NB4 (cell line): ENCODE measurements at regions not wholly inside any gene's neighbourhood (a gene's known extent, or its start where the extent isn't known, plus 50 kb on each side); places are given as distances from the start of the nearest gene placed in this dataset.

Experiments
- DNase-seq: peaks from one replicate; pipeline ENCODE4 v3.0.0; 2010; ENCODE audit warnings: low read depth
- H3K4me3 ChIP-seq: one replicate; pipeline ENCODE4 v1.5.1; 2011; ENCODE audit warnings: mild to moderate bottlenecking, low read depth, low read length, moderate library complexity
- MYC ChIP-seq: IDR thresholded peaks from 2 replicates; pipeline ENCODE4 v1.6.1; 2011; ENCODE audit warnings: low read depth, low read length
- POLR2A ChIP-seq: IDR thresholded peaks from 2 replicates; pipeline ENCODE4 v1.6.1; 2011; ENCODE audit warnings: mild to moderate bottlenecking; ENCODE audit not compliant: insufficient read length; ENCODE audit errors: extremely low read depth
- TF ChIP-seq, protein P1 (sequence below): IDR thresholded peaks from 2 replicates; pipeline ENCODE4 v1.6.1; 2011; ENCODE audit warnings: low read depth, low read length
- TF ChIP-seq, protein P2 (sequence below): IDR thresholded peaks from one replicate; pipeline ENCODE4 v1.5.1; 2012; ENCODE audit warnings: low read depth, low read length

DNA sequence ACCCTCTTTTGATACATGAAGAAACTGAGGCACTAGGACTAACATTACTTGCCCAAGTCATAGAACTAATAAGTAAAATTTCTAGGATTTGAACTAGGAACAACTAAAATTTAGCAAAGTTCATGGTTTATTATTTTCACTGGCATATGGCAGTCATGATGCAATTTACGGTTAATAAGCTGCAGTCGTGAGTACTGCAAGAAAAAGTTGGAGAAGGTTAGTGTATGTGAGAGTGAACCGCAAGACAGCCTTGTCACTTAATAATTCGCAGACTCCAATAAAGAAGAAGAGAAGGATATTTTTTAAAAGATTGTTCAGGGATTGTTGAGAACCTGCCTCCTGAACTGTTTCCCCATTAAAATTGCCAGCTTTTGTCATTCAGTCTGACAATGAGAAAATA, 663.4 kb upstream of the TENM4 start:
- no peak overlapping the region for H3K4me3 ChIP-seq
- TF ChIP-seq, protein P1, sequence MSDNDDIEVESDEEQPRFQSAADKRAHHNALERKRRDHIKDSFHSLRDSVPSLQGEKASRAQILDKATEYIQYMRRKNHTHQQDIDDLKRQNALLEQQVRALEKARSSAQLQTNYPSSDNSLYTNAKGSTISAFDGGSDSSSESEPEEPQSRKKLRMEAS = no peak
- TF ChIP-seq MYC (no peak), POLR2A (no peak)
- TF ChIP-seq, protein P2, sequence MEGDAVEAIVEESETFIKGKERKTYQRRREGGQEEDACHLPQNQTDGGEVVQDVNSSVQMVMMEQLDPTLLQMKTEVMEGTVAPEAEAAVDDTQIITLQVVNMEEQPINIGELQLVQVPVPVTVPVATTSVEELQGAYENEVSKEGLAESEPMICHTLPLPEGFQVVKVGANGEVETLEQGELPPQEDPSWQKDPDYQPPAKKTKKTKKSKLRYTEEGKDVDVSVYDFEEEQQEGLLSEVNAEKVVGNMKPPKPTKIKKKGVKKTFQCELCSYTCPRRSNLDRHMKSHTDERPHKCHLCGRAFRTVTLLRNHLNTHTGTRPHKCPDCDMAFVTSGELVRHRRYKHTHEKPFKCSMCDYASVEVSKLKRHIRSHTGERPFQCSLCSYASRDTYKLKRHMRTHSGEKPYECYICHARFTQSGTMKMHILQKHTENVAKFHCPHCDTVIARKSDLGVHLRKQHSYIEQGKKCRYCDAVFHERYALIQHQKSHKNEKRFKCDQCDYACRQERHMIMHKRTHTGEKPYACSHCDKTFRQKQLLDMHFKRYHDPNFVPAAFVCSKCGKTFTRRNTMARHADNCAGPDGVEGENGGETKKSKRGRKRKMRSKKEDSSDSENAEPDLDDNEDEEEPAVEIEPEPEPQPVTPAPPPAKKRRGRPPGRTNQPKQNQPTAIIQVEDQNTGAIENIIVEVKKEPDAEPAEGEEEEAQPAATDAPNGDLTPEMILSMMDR = no peak
- no peak for DNase-seq

DNA sequence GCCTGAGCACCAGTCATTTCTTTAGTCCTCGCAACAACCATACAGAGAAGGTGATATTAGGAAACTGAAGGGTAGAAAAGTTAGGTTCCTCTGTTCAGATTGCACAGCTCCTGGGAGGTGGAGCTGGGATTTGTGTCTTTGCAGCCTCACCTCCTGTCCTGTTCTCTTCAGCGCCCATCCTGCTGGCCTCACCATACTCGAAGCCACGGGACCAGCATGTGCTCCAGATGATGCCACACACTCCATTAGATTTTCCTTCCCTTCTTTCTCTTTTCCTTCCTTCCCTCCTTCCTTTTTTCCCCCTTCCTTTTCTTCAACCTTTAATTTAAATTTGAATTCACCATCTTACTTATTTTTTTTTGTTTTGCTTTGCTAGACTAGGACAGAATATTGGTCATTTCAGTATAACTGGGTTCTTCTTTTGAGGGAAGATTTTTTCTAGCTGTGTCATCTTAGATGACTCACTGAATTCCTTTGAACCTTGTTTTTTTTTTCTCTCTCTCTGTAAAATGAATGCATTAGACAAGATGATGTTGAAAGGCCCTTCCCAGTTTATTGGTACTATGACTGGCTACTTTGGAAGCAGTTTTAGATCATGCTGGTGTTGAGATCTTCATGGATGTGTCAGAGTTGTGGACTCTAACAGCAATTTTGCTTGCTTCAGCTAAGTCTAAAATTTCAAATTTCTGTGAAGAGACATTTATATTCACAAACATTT, 662.5 kb upstream of the TENM4 start:
- DNase-seq = no peak
- no peak overlapping the region for H3K4me3 ChIP-seq
- TF ChIP-seq, protein P2 = no peak
- TF ChIP-seq MYC = no peak
- TF ChIP-seq, protein P1 = no peak
- no peak for TF ChIP-seq POLR2A

DNA sequence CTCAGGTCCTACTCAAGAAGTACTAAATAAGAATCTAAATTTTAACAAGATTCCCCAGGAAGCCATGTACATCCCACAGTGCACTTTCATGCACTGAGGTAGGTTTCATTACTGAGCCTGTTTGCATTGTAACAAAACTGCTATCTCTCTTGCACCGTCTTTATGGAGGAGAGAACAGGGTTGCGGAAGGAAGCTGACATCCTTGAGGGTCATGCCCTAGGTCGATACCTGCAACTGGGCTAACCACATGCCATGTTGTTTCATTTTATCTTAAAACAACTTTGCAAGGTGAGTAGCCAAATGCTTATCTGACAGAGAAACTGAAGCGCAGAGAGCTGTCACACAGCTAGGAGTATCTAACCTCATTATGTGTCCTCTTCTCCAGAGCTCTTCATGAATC, 656.3 kb upstream of the TENM4 start:
- H3K4me3 ChIP-seq = no peak overlapping the region
- no peak for DNase-seq
- TF ChIP-seq POLR2A = no peak

DNA sequence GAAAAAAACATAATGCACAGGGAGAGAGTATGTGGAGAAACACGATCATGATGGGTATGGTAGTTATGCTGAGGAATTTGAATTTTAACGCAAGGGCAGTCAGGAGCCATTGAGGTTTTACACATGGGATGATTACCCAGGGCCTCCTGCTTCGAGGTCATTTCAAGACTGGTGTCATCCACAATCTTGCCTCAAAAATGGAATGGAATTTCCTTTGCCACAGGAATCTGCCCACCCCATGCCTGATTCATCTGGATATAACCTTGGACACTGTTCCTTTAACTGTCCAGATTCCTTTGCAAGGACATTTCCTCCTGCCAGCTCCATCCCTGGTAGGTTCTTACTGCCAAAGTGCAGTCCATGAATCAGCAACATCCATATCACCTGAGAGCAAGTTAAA, 655.9 kb upstream of the TENM4 start:
- H3K4me3 ChIP-seq = no peak overlapping the region
- TF ChIP-seq, protein P2 = no peak
- TF ChIP-seq MYC (no peak), POLR2A (no peak)
- TF ChIP-seq, protein P1 = no peak
- DNase-seq = no peak

DNA sequence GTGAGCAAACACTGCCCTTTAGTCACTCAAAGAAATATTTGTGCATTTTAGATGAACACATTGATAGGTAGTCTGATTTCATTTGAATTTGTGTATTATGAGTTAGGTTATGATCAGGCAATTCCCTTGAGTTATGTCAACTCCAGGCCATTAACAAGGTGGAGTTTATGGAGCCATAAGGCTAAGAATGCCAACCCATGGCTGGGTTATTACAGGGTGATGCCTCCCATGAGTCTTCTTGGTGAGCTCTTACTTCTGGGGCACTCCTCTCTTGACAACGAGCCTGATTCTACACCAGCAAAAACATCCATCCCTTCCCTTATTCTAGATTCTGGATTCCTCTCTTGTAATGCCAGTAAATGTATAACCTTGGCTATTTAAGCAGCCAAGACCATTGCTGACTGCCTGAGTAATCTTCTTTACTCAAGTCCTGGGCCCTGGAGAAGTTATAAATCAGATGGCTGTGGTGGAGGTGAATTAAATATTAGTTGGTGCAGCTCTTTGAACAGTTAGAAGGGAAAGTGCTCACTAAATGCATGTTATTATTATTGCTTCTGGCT, 645.7 kb upstream of the TENM4 start:
- no peak overlapping the region for H3K4me3 ChIP-seq
- no peak for DNase-seq
- no peak for TF ChIP-seq MYC
- TF ChIP-seq, protein P1 = no peak

DNA sequence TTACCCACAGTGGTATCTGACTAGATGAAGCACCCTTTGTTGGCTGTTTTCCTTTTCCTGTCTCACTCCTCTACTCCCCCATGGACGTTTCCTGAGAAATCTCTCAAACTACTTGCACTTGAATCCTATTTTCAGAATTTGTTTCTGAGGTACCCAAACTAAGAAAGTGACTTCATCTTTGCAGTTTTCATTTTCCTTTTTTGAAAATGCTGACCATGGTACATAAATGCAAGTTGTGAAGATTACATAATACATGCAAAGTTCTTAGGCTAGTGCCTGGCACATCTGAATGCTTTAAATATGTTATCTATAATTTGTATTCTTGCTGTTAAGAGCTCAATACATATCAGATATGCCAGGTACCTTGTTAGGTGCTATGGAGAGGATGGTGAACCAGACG, 644.7 kb upstream of the TENM4 start:
- H3K4me3 ChIP-seq = no peak overlapping the region
- no peak for DNase-seq
- TF ChIP-seq POLR2A = no peak
- no peak for TF ChIP-seq MYC
- TF ChIP-seq, protein P2 = no peak
- TF ChIP-seq, protein P1 = no peak
